H1 (cell line): ENCODE measurements at regions not wholly inside any gene's neighbourhood (a gene's known extent, or its start where the extent isn't known, plus 50 kb on each side); places are given as distances from the start of the nearest gene placed in this dataset.

Experiments
- CTCF ChIA-PET: fragments of 300-600 bp; sonication (Branson Sonifier 250); formaldehyde crosslinking; loops from one replicate; lab custom pipeline; 2021; ENCODE audit not compliant: partially characterized antibody; lab: Charles Lee
- POLR2A ChIA-PET: fragments of 300-600 bp; sonication (Branson Sonifier 250); formaldehyde crosslinking; loops from one replicate; lab custom pipeline; 2021; ENCODE audit warnings: inconsistent platforms; ENCODE audit not compliant: partially characterized antibody; lab: Charles Lee
- DNase-seq, 2 experiments: peaks; one replicate each; pipeline versions ENCODE4 v3.0.0 to v3.0.0-alpha.2; 2010 to 2022; ENCODE audit warnings: low spot score in 2 of 2, low read depth in 1 of 2, mixed read lengths in 1 of 2
- FAIRE-seq: peaks from 2 replicates; lab custom pipeline; 2011; peaks lifted over from hg19 to GRCh38; lab: Jason Lieb, UNC
- H2AFZ ChIP-seq: 2 replicates; pipeline ENCODE4 v1.8.1; 2012; ENCODE audit warnings: low read length, inconsistent platforms
- H2AK5ac ChIP-seq: 2 replicates; pipeline ENCODE4 v1.6.1; 2013; ENCODE audit warnings: low read depth, low read length
- H2BK120ac ChIP-seq: replicated peaks from 2 replicates; pipeline ENCODE3; 2013; ENCODE audit warnings: low read depth, low read length, inconsistent platforms
- H2BK12ac ChIP-seq: 2 replicates; pipeline ENCODE4 v1.6.1; 2013; ENCODE audit warnings: low read depth, low read length
- H2BK15ac ChIP-seq: 2 replicates; pipeline ENCODE4 v1.6.1; 2013; ENCODE audit warnings: low read length
- H2BK20ac ChIP-seq: 2 replicates; pipeline ENCODE4 v1.6.1; 2013; ENCODE audit warnings: low read length
- H2BK5ac ChIP-seq: 2 replicates; pipeline ENCODE4 v1.6.1; 2013; ENCODE audit warnings: low read depth, low read length
- H3K14ac ChIP-seq: 2 replicates; pipeline ENCODE4 v1.6.1; 2013; ENCODE audit warnings: inconsistent platforms; ENCODE audit not compliant: insufficient read length
- H3K18ac ChIP-seq: 2 replicates; pipeline ENCODE4 v1.6.1; 2013; ENCODE audit warnings: low read length; ENCODE audit errors: extremely low read depth
- H3K23ac ChIP-seq: 2 replicates; pipeline ENCODE4 v1.6.1; 2013; ENCODE audit warnings: inconsistent platforms; ENCODE audit not compliant: insufficient read length
- H3K23me2 ChIP-seq: 2 replicates; pipeline ENCODE4 v1.6.1; 2013; ENCODE audit warnings: low read depth, low read length
- H3K27ac ChIP-seq: 2 replicates; pipeline ENCODE4 v1.6.1; 2011; ENCODE audit warnings: low read depth, low read length, inconsistent platforms
- H3K27me3 ChIP-seq, 4 experiments: replicated peaks in 1 of 4; 1 replicate in 1 of 4; 2 replicates in 3 of 4; pipeline versions ENCODE4 v1.6.1 to v1.8.1; 2011 to 2013; ENCODE audit warnings: low read length in 3 of 4, mild to moderate bottlenecking in 3 of 4, inconsistent platforms in 2 of 4, mixed read lengths in 2 of 4, moderate library complexity in 1 of 4; ENCODE audit not compliant: control insufficient read depth in 3 of 4, insufficient read depth in 3 of 4; ENCODE audit errors: extremely low read depth in 1 of 4
- H3K36me3 ChIP-seq, 4 experiments: 2 replicates each; pipeline versions ENCODE4 v1.6.1 to v1.8.1; 2011 to 2013; ENCODE audit warnings: mild to moderate bottlenecking in 4 of 4, low read length in 3 of 4, moderate library complexity in 2 of 4, control low read depth in 1 of 4, inconsistent platforms in 1 of 4; ENCODE audit not compliant: insufficient read depth in 4 of 4, control insufficient read depth in 2 of 4
- H3K4ac ChIP-seq: replicated peaks from 2 replicates; pipeline ENCODE3; 2013; ENCODE audit warnings: low read length, low read depth, mixed read lengths, inconsistent platforms; ENCODE audit not compliant: insufficient read length
- H3K4me1 ChIP-seq, 4 experiments: replicated peaks in 1 of 4; 1 replicate in 1 of 4; 2 replicates in 3 of 4; pipeline versions ENCODE4 v1.6.1 to v1.8.1; 2011 to 2013; ENCODE audit warnings: low read length in 3 of 4, inconsistent platforms in 2 of 4, mixed read lengths in 1 of 4; ENCODE audit not compliant: insufficient read depth in 4 of 4, control insufficient read depth in 3 of 4
- H3K4me2 ChIP-seq, 2 experiments: 2 replicates each; pipeline versions ENCODE4 v1.6.1 to v1.8.1; 2011 to 2013; ENCODE audit warnings: low read depth in 2 of 2, low read length in 2 of 2, control low read depth in 1 of 2, inconsistent platforms in 1 of 2, mild to moderate bottlenecking in 1 of 2; ENCODE audit not compliant: insufficient read depth in 1 of 2
- H3K4me3 ChIP-seq, 4 experiments: fragments of 200-600, 300-600 bp in 1 of 4; sonication (generic), shearing (Covaris generic), sonication (Bioruptor Twin) in 1 of 4; 2 replicates each; pipeline versions ENCODE4 v1.5.1 to v1.8.1; 2011 to 2016; ENCODE audit warnings: low read length in 4 of 4, low read depth in 3 of 4, control low read depth in 2 of 4, inconsistent platforms in 2 of 4, mild to moderate bottlenecking in 2 of 4, mixed read lengths in 1 of 4, moderate library complexity in 1 of 4; ENCODE audit not compliant: insufficient read depth in 2 of 4; ENCODE audit errors: extremely low read depth in 1 of 4
- H3K56ac ChIP-seq: replicated peaks from 2 replicates; pipeline ENCODE3; 2013; ENCODE audit warnings: low read depth, mild to moderate bottlenecking, mixed read lengths, low read length, inconsistent platforms; ENCODE audit not compliant: insufficient read length
- H3K79me1 ChIP-seq: 2 replicates; pipeline ENCODE4 v1.6.1; 2013; ENCODE audit warnings: low read depth, low read length, control low read depth
- H3K79me2 ChIP-seq, 2 experiments: 2 replicates each; pipeline versions ENCODE4 v1.6.1 to v1.8.1; 2012 to 2013; ENCODE audit warnings: low read length in 2 of 2, mild to moderate bottlenecking in 2 of 2, inconsistent platforms in 1 of 2; ENCODE audit not compliant: insufficient read depth in 2 of 2, control insufficient read depth in 1 of 2
- H3K9ac ChIP-seq, 4 experiments: replicated peaks in 1 of 4; 1 replicate in 1 of 4; 2 replicates in 3 of 4; pipeline versions ENCODE4 v1.6.1 to v1.8.1; 2011 to 2013; ENCODE audit warnings: low read depth in 3 of 4, low read length in 3 of 4, control low read depth in 2 of 4, mild to moderate bottlenecking in 2 of 4, moderate library complexity in 2 of 4, inconsistent platforms in 1 of 4; ENCODE audit errors: extremely low read depth in 1 of 4
- H3K9me3 ChIP-seq, 2 experiments: 2 replicates each; pipeline versions ENCODE4 v1.6.1 to v1.8.1; 2012 to 2013; ENCODE audit warnings: mild to moderate bottlenecking in 2 of 2, moderate library complexity in 2 of 2, control low read depth in 1 of 2, inconsistent platforms in 1 of 2, low read depth in 1 of 2, low read length in 1 of 2, mixed read lengths in 1 of 2; ENCODE audit not compliant: insufficient read depth in 2 of 2
- H4K20me1 ChIP-seq, 2 experiments: replicated peaks in 1 of 2; 2 replicates each; pipeline versions ENCODE3 to v1.8.1; 2011 to 2013; ENCODE audit warnings: inconsistent platforms in 2 of 2, low read length in 2 of 2, mild to moderate bottlenecking in 1 of 2; ENCODE audit not compliant: insufficient read depth in 2 of 2, control insufficient read depth in 1 of 2
- H4K5ac ChIP-seq: 2 replicates; pipeline ENCODE4 v1.6.1; 2013; ENCODE audit warnings: low read length, low read depth, mixed read lengths, inconsistent platforms; ENCODE audit not compliant: insufficient read length
- H4K8ac ChIP-seq: 2 replicates; pipeline ENCODE4 v1.8.0; 2013; ENCODE audit warnings: mild to moderate bottlenecking, moderate library complexity, low read length, inconsistent platforms; ENCODE audit not compliant: insufficient read depth; ENCODE audit errors: extremely low read depth
- H4K91ac ChIP-seq: replicated peaks from 2 replicates; pipeline ENCODE3; 2013; ENCODE audit warnings: low read length, mixed read lengths, inconsistent platforms; ENCODE audit not compliant: insufficient read length
- ATF3 ChIP-seq: IDR thresholded peaks from 2 replicates; pipeline ENCODE4 v1.6.1; 2011; ENCODE audit warnings: low read depth, mild to moderate bottlenecking, low read length; ENCODE audit not compliant: insufficient read depth
- CHD1 ChIP-seq: IDR thresholded peaks from 2 replicates; pipeline ENCODE4 v1.6.1; 2012; ENCODE audit warnings: low read depth, low read length, improper control_type of control experiment
- EGR1 ChIP-seq: IDR thresholded peaks from 2 replicates; pipeline ENCODE4 v1.6.1; 2011; ENCODE audit warnings: low read depth, low read length, borderline replicate concordance
- FOSL1 ChIP-seq: IDR thresholded peaks from 2 replicates; pipeline ENCODE4 v1.6.1; 2011; ENCODE audit warnings: mild to moderate bottlenecking, low read depth, low read length, moderate library complexity; ENCODE audit not compliant: insufficient read depth
- KDM1A ChIP-seq: fragments of 200-600, 300-600 bp; sonication (generic); IDR thresholded peaks from 2 replicates; pipeline ENCODE4 v1.7.1; 2016; ENCODE audit warnings: mild to moderate bottlenecking, low read length, borderline replicate concordance
- PHF8 ChIP-seq: fragments of 200-600 bp; sonication (generic); conservative IDR thresholded peaks from 2 replicates; pipeline ENCODE4 v1.7.1; 2012; ENCODE audit warnings: low read depth, mild to moderate bottlenecking, inconsistent platforms, low read length, moderate library complexity
- RNF2 ChIP-seq: fragments of 200-900, 300-1000 bp; sonication (generic); IDR thresholded peaks from 2 replicates; pipeline ENCODE4 v1.7.1; 2016; ENCODE audit warnings: borderline replicate concordance, low read depth, mild to moderate bottlenecking, antibody characterized with exemption, low read length; ENCODE audit not compliant: poor library complexity, severe bottlenecking; ENCODE audit errors: missing control alignments
- RXRA ChIP-seq: IDR thresholded peaks from 2 replicates; pipeline ENCODE4 v1.6.1; 2011; ENCODE audit warnings: low read depth, mild to moderate bottlenecking, low read length, moderate library complexity; ENCODE audit not compliant: insufficient read depth
- SAP30 ChIP-seq: fragments of 300-600 bp; sonication (generic); IDR thresholded peaks from 2 replicates; pipeline ENCODE4 v1.7.1; 2012; ENCODE audit warnings: low read length, moderate library complexity, mild to moderate bottlenecking, inconsistent platforms; ENCODE audit not compliant: insufficient read depth, insufficient replicate concordance
- SIX5 ChIP-seq: IDR thresholded peaks from 2 replicates; pipeline ENCODE4 v1.6.1; 2011; ENCODE audit warnings: mild to moderate bottlenecking, low read depth, low read length
- TAF7 ChIP-seq: optimal IDR thresholded peaks from 2 replicates; pipeline ENCODE3; 2011; ENCODE audit warnings: low read depth, mild to moderate bottlenecking, inconsistent platforms, low read length, moderate library complexity, borderline replicate concordance
- ZNF274 ChIP-seq: IDR thresholded peaks from 2 replicates; pipeline ENCODE4 v1.7.0; 2012; ENCODE audit warnings: low read length, borderline replicate concordance; ENCODE audit errors: extremely low read depth
- WGBS, 2 experiments: shearing (Covaris generic) in 1 of 2; methylation state at CpG; one replicate each; pipeline versions ENCODE4 v1.1.6 to v1.1.7; 2013 to 2015; ENCODE audit warnings: low lambda C conversion rate in 2 of 2, mixed read lengths in 2 of 2, inconsistent platforms in 1 of 2, low coverage in 1 of 2, missing lambda C conversion rate in 1 of 2; ENCODE audit not compliant: insufficient replicate concordance in 2 of 2, insufficient coverage in 1 of 2, insufficient read length in 1 of 2; ENCODE audit errors: extremely low coverage in 1 of 2, missing lambda C conversion rate in 1 of 2; 5-methylcytosine and 5-hydroxymethylcytosine counted together

GRCh38 chr10:93221521-93221920 is 147.8 kb downstream of the CYP26A1 start:
- no peak overlapping the region for H4K5ac ChIP-seq
- H2AFZ ChIP-seq: no peak overlapping the region
- ChIA-PET POLR2A (interaction anchor here (1.1 to 3.0 kb wide), 4 partner anchors 23 to 59 kb away, joined by 3 to 8 read pairs (median 3); no protein-coding TSS in a partner anchor), CTCF (interaction anchor here (0.8 to 4.8 kb wide), 17 partner anchors 11 to 139 kb away, joined by 3 to 31 read pairs (median 4); no protein-coding TSS in a partner anchor)
- no peak overlapping the region for H3K23ac ChIP-seq
- WGBS, 2 experiments: 88% methylated on average over 5 of the region's 5 CpGs; no CpG with 5 or more reads in 1 of the 2 experiments
- no peak overlapping the region for H3K18ac ChIP-seq
- FAIRE-seq: no peak
- H3K56ac ChIP-seq: no peak overlapping the region
- no peak overlapping the region for H3K27ac ChIP-seq
- no peak overlapping the region for H4K8ac ChIP-seq
- H2BK120ac ChIP-seq: no peak overlapping the region
- H3K27me3 ChIP-seq: no peaks in the 10 kb centered on the region
- no peaks in the 10 kb centered on the region for H3K79me1 ChIP-seq
- no peak overlapping the region for H3K9ac ChIP-seq
- peak overlapping the region; percentile 87 for H4K91ac ChIP-seq
- no peaks in the 10 kb centered on the region for H4K20me1 ChIP-seq
- H3K23me2 ChIP-seq: no peaks in the 10 kb centered on the region
- H2BK15ac ChIP-seq: no peak overlapping the region
- H3K4ac ChIP-seq: no peak overlapping the region
- H3K9me3 ChIP-seq: no peaks in the 10 kb centered on the region; a peak in 1 of 4 replicates
- H3K4me1 ChIP-seq: no peaks in the 10 kb centered on the region; a peak in 1 of 7 replicates
- no peak overlapping the region; the same call in 1 of the 2 replicates for H2BK12ac ChIP-seq
- no peaks in the 10 kb centered on the region for H3K79me2 ChIP-seq
- DNase-seq: no peak
- H3K36me3 ChIP-seq: no peaks in the 10 kb centered on the region
- no peak overlapping the region; the same call in 1 of the 2 replicates for H2AK5ac ChIP-seq
- H3K4me2 ChIP-seq: no peak overlapping the region
- no peak overlapping the region for H2BK5ac ChIP-seq
- peak overlapping the region; percentile 56; the same call in 1 of the 2 replicates for H2BK20ac ChIP-seq
- no peak overlapping the region for H3K14ac ChIP-seq
- H3K4me3 ChIP-seq: no peak overlapping the region
- TF ChIP-seq KDM1A (no peak), ZNF274 (no peak), RXRA (no peak), SAP30 (no peak), EGR1 (no peak), CHD1 (no peak), TAF7 (no peak), RNF2 (no peak), PHF8 (no peak), FOSL1 (no peak), ATF3 (no peak), SIX5 (no peak)
